T-helper 22 cell (primary cell): ENCODE measurements at regions not wholly inside any gene's neighbourhood (a gene's known extent, or its start where the extent isn't known, plus 50 kb on each side); places are given as distances from the start of the nearest gene placed in this dataset.

Experiments
- DNase-seq: peaks from one replicate; pipeline ENCODE4 v3.0.0-alpha.2; 2020; ENCODE audit warnings: low read depth

DNA sequence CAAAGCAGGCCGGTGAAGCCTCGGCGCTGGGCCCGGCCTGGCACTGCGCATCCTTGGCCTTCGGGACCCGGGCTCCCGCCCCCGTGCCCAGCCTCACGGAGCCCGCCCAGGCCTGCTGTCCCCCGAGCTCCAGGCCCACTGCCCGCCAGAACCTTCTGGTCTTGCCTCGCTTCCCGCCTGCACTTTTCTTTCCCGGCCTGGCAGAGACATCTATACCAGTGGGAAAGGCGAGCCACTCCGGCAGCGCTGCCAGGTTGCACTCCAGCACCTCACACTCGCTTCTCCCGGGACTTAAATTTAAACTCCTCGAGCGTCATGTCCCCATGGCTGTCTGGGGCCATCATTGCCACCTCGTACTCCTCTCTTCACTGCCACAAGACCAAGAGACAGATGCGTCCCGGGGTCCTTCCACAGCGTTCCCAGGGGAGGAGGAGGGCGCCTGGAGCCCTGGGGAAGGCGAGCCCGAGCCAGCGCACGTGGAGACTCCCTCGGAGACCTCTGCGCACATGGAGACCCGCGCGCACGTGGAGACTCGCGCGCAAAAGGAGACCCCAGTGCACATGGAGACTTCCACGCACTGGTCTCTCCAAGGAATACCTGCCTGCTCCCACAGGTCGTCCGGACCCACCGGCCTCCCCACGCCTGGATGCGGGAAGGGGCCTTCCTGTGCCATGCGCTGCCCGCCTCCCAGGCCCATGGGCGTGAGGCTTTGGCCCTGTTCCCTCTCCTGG, 253.1 kb upstream of the SALL3 start:
- DNase-seq, result no peak

- no peak for DNase-seq
Observed at GRCh38 chr18:78727057-78727739, 252.4 kb upstream of the SALL3 start.

GRCh38 chr18:78727877-78728783, 251.5 kb upstream of the SALL3 start:
- no peak for DNase-seq

DNA sequence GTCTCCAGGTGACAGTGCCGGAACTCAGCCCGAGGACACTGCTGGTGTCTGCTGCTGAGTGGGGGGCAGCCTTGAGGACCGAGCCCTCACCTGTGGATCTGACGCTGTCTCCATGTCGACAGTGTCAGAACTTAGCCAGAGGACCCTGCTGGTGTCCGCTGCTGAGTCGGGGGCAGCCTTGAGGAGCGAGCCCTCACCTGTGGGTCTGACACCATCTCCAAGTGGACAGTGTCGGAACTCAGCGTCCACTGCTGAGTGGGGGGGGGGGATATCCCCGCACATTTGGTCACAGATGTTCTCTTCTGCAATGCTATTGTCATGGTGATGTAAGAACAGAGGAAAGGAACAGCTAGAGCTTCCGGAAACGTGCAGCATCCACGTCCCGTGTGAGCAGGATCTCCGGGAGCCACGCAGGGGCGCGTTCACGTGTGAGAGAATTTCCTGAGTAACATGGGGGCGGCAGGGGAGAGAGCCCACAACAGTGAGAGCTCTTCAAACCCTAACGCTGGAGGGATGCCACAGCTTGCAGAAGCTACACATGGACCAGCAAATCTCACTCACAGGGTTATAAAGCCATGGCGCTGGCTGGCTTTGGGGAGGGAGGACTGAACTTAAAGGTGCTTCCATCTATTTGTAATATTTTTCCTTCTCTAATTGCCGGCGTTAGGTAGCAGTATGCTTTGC, 250.7 kb upstream of the SALL3 start:
- DNase-seq, result no peak

DNA sequence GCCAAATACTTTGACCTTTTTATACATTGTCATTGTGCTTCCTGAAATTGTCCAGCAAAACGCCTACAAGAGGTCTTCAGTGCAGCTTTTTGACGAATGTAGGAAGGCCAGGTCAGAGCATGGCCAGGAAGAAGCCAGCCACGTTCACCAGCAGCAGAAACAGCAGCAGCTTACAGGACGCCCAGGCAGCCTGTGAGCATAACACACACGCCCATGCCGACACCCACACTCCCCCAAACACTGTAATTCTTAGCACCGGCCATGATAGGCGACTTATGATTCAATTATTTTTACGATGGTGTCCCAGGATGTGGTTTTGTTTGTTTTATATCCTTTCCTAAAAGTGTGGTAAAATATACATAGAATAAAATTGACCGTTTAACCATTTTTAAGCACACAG, 249.1 kb upstream of the SALL3 start:
- no peak for DNase-seq

DNA sequence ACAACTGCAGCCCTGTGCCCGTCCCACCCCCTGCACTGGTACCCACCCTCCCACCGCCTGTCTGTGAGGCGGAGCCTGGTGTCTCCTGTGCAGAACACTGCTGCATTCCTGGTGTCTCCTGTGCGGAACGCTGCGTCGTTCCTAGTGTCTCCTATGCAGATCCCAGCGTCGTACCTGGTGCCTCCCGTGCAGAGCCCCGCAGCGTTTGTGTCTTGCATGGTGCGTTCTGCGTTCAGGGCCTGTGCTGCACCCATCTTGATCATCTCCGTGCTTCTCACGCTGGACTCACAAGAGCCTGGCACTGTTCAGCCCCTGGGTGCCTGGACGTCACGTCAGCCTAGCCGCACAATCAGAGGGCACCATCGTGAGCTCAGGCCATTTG, 248.6 kb upstream of the SALL3 start:
- no peak for DNase-seq

GRCh38 chr18:78731398-78732032, 248.1 kb upstream of the SALL3 start:
- no peak for DNase-seq

DNA sequence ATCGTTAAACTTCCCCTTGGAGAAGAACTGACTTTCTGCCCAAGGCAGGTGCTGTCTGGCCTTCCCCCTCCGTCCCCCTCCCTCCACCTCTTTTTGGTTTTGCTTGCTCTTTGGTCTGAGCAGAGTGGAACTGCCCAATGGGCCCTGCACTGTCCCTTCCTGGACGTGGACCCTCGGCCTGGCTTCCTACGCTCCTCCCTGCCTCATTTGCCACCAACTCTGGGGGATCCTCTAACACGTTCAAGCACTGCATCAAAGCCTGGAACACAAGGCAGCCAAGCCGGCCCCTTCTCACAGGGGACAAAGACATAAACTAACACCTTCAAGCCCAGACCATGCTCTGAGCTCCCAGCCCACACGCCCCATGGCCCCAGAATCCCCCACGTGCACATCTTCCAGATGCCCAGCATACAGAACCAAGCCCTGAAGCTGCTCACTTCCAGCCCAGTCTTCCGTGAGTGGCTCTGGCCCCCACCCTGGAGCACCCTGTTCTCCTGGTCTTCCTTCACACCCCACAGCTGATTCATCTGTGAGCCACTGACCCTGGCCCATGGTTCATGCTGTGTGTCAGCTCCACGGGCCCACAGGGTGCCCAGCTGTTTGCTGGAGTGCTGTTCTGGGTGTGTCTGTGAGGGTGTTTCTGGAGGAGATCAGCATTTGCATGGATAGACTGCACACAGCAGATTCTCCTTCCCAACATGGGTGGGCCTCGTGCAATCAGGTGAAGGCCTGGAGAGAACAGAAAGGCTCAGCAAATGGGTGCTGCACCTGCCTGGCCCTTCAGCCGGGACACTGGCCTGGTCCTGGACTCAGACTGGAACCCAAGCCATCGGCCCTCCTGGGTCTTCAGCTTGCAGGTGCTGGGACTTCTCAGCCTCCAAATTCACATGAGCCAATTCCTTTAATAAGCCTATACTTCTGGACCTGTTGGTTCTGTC, 247.1 kb upstream of the SALL3 start:
- DNase-seq, result no peak

DNA sequence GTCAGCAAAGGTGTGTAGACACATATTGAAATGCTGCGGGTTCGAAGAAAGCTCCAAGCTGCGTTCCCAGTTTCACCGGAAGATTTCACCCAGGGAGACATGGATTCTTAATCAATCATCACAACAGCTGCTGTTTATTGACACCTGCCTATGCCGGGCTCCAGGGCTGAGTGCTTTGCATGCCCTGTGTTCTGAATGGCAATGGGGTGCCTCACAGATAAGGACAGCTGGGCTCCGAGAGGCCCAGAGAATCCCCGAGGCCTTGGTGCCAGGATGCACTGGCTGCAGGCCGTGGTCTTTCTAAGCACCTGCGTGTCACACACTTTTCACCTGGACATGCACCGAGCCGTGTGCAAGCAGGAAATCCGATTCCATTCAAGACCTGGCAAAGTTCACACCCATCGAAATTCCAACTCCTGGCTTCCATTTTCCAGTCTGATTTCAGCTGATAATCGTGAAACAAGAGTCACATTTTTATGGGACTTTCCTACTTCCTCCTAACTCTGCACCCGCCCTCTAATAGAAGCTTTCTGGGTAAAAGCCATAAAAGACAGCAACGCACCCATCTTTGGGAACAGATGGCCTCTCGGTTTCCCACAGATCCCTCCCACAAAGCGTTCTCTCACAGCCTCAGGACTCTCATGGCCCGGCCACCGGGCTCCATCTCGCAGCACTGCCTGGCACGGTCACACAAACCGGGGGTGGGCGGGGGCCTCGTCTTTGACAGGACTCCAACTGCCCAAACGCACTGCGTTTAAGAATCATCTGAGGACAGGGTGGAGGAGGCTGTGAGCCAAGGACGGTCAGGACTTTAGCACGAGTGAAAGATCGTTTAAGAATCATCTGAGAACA, 245.6 kb upstream of the SALL3 start:
- DNase-seq, result no peak

DNA sequence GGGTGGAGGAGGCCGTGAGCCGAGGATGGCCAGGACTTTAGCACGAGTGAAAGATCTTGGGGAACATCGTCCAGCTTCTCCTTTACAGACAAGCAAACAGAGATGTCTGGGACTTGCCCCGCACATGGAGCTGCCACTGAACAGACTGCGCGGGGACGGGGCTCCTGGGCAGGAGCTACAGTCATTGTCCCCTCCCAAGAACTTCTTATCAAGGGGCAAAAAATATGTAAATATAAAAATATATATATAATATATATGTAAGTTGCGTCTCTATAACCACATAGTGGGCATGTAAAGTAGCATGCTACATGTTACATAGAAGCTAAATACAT, 245.0 kb upstream of the SALL3 start:
- no peak for DNase-seq

- no peak for DNase-seq
Observed at GRCh38 chr18:78735131-78736014, 244.2 kb upstream of the SALL3 start.

DNA sequence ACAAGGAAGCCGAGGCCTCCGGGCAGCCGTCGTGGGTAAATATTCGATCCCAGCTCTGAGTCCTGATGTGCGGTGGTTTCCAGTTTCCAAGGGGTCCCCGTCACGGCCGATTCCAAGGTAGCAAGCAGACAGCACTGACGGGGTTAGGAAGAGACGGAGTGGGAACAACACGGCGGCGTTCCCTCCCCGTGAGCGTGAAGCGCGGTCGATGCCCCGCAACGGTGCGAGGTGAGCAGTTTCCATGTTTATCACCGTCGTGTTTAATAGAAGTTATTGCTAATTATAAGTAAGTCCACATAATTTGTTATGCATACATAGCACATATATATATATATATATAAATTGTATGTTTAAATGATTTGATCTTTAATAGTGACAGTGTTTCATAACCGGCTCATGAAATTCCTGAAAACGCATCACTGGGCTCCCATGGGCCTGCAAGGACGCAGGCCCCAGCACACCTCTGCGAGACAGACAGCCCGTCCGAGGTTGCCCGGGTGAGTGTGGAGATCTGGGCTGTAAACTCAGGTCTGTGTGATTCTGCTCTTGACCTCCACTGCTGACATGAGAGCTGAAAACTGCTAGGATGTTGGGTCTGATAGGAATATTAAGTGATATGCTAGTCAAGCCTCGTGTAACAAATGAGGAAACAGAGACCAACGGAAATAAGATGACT, 243.5 kb upstream of the SALL3 start:
- no peak for DNase-seq

DNA sequence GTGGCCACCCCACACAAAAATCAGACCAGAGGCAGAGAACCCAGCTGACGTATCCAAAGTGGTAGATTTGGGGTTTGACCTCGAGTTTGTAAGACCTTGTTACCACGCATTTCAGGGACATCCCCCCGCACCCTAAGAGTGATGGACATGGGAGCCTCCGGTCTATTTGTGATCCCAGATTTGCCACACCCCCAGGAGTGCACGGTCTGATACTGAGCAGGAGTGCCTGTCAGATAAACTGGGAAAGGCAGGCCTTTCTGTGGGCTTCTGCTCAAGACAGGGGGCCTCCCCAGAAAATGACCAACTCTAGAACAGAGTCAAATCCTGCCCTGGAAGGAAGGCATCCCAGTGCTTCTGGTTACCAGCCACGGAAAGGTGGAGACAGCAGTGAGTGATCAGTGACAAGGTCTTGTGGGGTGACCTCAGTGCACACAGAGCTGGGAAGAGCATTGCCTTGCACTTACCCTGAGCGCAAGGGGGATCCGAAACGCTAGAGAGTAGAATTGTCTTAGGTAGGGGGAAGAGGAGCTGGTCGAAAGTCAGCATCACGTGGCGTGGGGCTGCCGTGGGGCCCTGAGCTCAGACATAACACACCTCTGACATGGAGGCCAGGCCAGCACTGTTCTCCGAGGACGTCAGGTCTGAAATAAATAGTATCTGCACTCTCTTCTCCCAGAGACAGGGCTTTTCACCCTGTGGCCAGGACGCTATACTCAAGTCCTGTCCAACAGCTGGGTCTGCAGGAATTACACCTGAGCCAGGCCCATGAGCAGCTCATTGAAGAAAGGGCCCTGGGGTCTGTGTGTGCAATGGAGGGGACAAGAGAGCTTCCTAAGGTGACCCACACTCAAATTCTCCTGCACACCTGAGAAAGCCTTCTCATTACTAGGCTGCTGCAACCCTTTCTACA, 242.4 kb upstream of the SALL3 start:
- DNase-seq, result no peak

DNA sequence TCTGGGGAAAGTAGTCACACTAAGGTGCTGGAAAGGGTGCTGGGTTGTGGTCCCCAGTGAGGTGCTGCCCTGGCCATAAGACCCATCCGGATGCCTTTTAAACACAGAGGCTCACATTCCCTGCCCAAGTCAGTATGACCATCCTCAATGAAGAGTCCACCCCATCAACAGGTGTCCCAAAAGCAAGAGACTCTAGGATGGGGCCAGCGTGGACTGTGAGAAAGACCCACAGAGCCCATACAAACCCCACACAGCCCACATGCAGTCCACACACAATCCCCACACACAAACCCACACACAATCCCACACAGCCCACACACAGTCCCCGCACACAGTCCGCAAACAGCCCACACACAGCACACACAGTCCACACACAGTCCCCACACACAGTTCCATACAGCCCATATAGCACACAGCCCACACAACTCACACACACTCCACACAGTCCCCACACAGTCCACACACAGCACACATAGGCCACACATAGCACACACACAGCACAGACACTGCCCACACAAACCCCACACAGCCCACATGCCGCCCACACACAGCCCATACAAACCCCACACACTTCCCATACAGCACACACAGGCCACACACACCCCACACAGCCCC, 241.4 kb upstream of the SALL3 start:
- DNase-seq, result no peak

- no peak for DNase-seq
Observed at GRCh38 chr18:78739115-78739514, 240.5 kb upstream of the SALL3 start.

DNA sequence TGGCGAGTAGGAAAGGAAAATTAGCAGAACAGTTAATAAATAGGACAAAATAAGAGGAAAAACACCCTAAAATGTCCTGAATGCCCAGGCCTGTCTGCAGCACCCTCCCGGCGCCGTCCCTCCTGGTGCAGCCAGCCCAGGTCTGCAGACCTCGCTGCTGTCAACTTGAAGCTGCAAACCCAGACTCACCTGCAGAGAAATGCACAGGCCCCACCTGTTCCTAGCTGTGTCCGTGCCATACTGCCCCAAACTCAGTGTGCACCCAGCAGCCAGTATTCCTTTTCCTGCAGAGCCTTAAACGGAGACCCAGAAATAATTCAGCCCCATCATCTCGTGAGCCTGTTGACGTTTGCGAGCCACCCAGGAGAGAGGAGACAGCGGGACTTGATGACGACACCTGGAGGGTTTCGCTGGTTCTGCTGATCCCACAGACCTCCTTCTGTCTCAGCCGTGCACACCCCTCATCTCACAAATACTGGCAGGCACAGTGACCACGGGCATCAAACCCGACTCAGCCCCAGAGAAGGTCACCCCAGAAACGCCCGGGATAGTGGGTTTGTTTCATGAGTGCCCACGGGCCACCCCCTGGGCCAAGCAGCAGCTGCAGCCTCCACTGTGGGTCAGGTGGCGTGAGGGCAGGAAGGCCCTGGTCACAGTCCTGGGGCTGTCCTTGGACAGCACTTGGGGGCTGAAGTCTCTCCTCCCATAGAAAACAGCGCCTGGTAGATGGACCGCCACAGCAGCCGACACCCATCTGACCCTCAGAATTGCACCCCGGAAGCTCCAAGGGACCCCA, 239.5 kb upstream of the SALL3 start:
- DNase-seq, result no peak
